K562 (cell line): ENCODE measurements at regions not wholly inside any gene's neighbourhood (a gene's known extent, or its start where the extent isn't known, plus 50 kb on each side); places are given as distances from the start of the nearest gene placed in this dataset.
A peak's percentile ranks its signal among the peaks of the same experiment; 100 is the strongest.

Source experiments
- ATAC-seq: fragments of 200-7000 bp; cut with Tn5 transposase; 3 replicates; pipeline ENCODE4 v1.9.1; 2020; ENCODE audit warnings: moderate library complexity
- BruUV-seq: library from RNA; stranded (reverse); fragments of 400-500 nt; replicated peaks from 2 replicates; lab custom pipeline; 2021; lab: Mats Ljungman, UMichigan
- CTCF ChIA-PET: fragments of 300-600 bp; formaldehyde crosslinking; extraction: SDS; loops from one replicate; lab custom pipeline; 2021; ENCODE audit warnings: low intra/inter-chr PET ratio; lab: Yijun Ruan, JAX
- POLR2A ChIA-PET: fragments of 300-600, 350-650 bp; sonication (Branson Sonifier 250); formaldehyde crosslinking; extraction: SDS; loops from one replicate; lab custom pipeline; 2021; ENCODE audit warnings: antibody characterized with exemption, inconsistent platforms; lab: Yijun Ruan, JAX
- DNase-seq, 4 experiments: peaks; one replicate each; pipeline versions ENCODE4 v3.0.0 to v3.0.0-alpha.2; 2011 to 2018; ENCODE audit warnings: low spot score in 3 of 4, mixed read lengths in 3 of 4; ENCODE audit errors: extremely low read depth in 1 of 4
- FAIRE-seq: peaks from 2 replicates; lab custom pipeline; 2011; peaks lifted over from hg19 to GRCh38; lab: Jason Lieb, UNC
- H2AFZ ChIP-seq: 2 replicates; pipeline ENCODE4 v1.6.0; 2011; ENCODE audit warnings: low read depth, low read length, control low read depth, inconsistent platforms
- H3K27ac ChIP-seq: fragments of 200-600 bp; 3 replicates; pipeline ENCODE4 v1.8.0; 2011; ENCODE audit warnings: low read depth, mild to moderate bottlenecking, control low read depth, inconsistent platforms, low read length, moderate library complexity, mixed read lengths; ENCODE audit errors: extremely low read depth
- H3K27me3 ChIP-seq, 2 experiments: fragments of 300-600 bp in 1 of 2; 2 replicates in 1 of 2; 3 replicates in 1 of 2; pipeline versions ENCODE4 v1.6.0 to v1.8.0; 2011; ENCODE audit warnings: inconsistent platforms in 2 of 2, low read length in 2 of 2, mild to moderate bottlenecking in 1 of 2, mixed read lengths in 1 of 2, moderate library complexity in 1 of 2; ENCODE audit not compliant: control insufficient read depth in 2 of 2, insufficient read depth in 2 of 2
- H3K36me3 ChIP-seq: fragments of 300-600 bp; 3 replicates; pipeline ENCODE4 v1.8.0; 2011; ENCODE audit warnings: mild to moderate bottlenecking, low read length, inconsistent platforms; ENCODE audit not compliant: control insufficient read depth, insufficient read depth
- H3K4me1 ChIP-seq, 2 experiments: fragments of 200-600 bp in 1 of 2; replicated peaks in 1 of 2; 2 replicates in 1 of 2; 3 replicates in 1 of 2; pipeline versions ENCODE4 v1.5.1 to v1.8.0; 2011; ENCODE audit warnings: inconsistent platforms in 2 of 2, low read length in 2 of 2, mild to moderate bottlenecking in 1 of 2, mixed read lengths in 1 of 2, moderate library complexity in 1 of 2; ENCODE audit not compliant: control insufficient read depth in 2 of 2, insufficient read depth in 2 of 2
- H3K4me2 ChIP-seq: 2 replicates; pipeline ENCODE4 v1.6.1; 2011; ENCODE audit warnings: low read length, control low read depth, inconsistent platforms, mixed read lengths; ENCODE audit not compliant: insufficient read depth
- H3K4me3 ChIP-seq: fragments of 200-600 bp; sonication (generic), shearing (Covaris generic); 2 replicates; pipeline ENCODE4 v1.5.1; 2016; ENCODE audit warnings: control low read depth, inconsistent platforms
- H3K79me2 ChIP-seq: fragments of 200-600 bp; 3 replicates; pipeline ENCODE4 v1.8.0; 2011; ENCODE audit warnings: low read length, inconsistent platforms; ENCODE audit not compliant: control insufficient read depth, insufficient read depth
- H3K9ac ChIP-seq, 2 experiments: 2 replicates each; pipeline versions ENCODE4 v1.6.0 to v1.6.1; 2011; ENCODE audit warnings: low read depth in 2 of 2, low read length in 2 of 2, control low read depth in 1 of 2, inconsistent platforms in 1 of 2, mild to moderate bottlenecking in 1 of 2, mixed read lengths in 1 of 2; ENCODE audit not compliant: insufficient read depth in 1 of 2
- H3K9me1 ChIP-seq: one replicate; pipeline ENCODE4 v1.6.0; 2011; ENCODE audit warnings: inconsistent platforms, mild to moderate bottlenecking, low read length, moderate library complexity; ENCODE audit not compliant: control insufficient read depth, insufficient read depth
- H3K9me3 ChIP-seq: replicated peaks from 2 replicates; pipeline ENCODE4 v1.5.1; 2011; ENCODE audit warnings: low read depth, low read length, inconsistent platforms; ENCODE audit not compliant: control insufficient read depth, insufficient read depth
- H4K20me1 ChIP-seq: replicated peaks from 2 replicates; pipeline ENCODE4 v1.6.1; 2011; ENCODE audit warnings: low read length, inconsistent platforms, mixed read lengths; ENCODE audit not compliant: control insufficient read depth, insufficient read depth
- HLTF ChIP-seq: fragments of 450-650 bp; IDR thresholded peaks from 2 replicates; pipeline ENCODE4 v1.6.1; 2016
- MLX ChIP-seq, 2 experiments: fragments of 450-650 bp in 1 of 2; sonication (generic) in 1 of 2; formaldehyde crosslinking; conservative IDR thresholded peaks; 2 replicates each; pipeline versions ENCODE4 v1.4.0 to v1.8.1; 2020 to 2022; ENCODE audit warnings: mild to moderate bottlenecking in 1 of 2, missing genetic modification reagents in 1 of 2
- RBM22 ChIP-seq: fragments of 200-400 bp; formaldehyde crosslinking; IDR thresholded peaks from 2 replicates; pipeline ENCODE4 v1.6.1; 2018; ENCODE audit warnings: low read length, low read depth; ENCODE audit not compliant: poor library complexity, severe bottlenecking
- RFX1 ChIP-seq: fragments of 450-650 bp; IDR thresholded peaks from 2 replicates; pipeline ENCODE4 v1.6.1; 2016; ENCODE audit warnings: mild to moderate bottlenecking, moderate library complexity
- ZNF408 ChIP-seq: fragments of 250-450 bp; sonication (Bioruptor Pico); IDR thresholded peaks from 2 replicates; pipeline ENCODE4 v1.4.0; 2020; ENCODE audit warnings: low read depth, mild to moderate bottlenecking, moderate library complexity
- ZNF639 ChIP-seq, 2 experiments: fragments of 200-800 bp in 1 of 2; sonication (Bioruptor generic) in 1 of 2; sonication (generic) in 1 of 2; formaldehyde crosslinking in 1 of 2; IDR thresholded peaks in 1 of 2; conservative IDR thresholded peaks in 1 of 2; 2 replicates each; pipeline versions ENCODE4 v1.5.0 to v1.6.1; 2016 to 2020; ENCODE audit warnings: missing compliant biosample characterization in 1 of 2, missing genetic modification characterization in 1 of 2, missing genetic modification reagents in 1 of 2
- whole genome bisulfite sequencing: fragments of 100-300 bp; shearing (Covaris generic); methylation state at CpG from one replicate; pipeline ENCODE4 v1.1.6; 2016; ENCODE audit warnings: low coverage, mixed read lengths; ENCODE audit not compliant: insufficient coverage; ENCODE audit errors: missing lambda C conversion rate; 5-methylcytosine and 5-hydroxymethylcytosine counted together
- in situ Hi-C: fragments of 300-500 bp; cut with MboI; formaldehyde crosslinking; loops from 4 replicates; pipeline ENCODE4 v1.15.0; 2018; ENCODE audit warnings: inconsistent platforms, mixed read lengths
- intact Hi-C: fragments of 100-400 bp; cut with micrococcal nuclease; formaldehyde crosslinking; loops from 2 replicates; pipeline ENCODE4 v1.14.2; 2022
- TF ChIP-seq, protein P1 (sequence below): fragments of 450-650 bp; IDR thresholded peaks from 2 replicates; pipeline ENCODE4 v1.6.1; 2016
- TF ChIP-seq, protein P2 (sequence below): sonication (generic); formaldehyde crosslinking; IDR thresholded peaks from 2 replicates; pipeline ENCODE4 v1.5.0; 2020; ENCODE audit warnings: missing genetic modification reagents

DNA sequence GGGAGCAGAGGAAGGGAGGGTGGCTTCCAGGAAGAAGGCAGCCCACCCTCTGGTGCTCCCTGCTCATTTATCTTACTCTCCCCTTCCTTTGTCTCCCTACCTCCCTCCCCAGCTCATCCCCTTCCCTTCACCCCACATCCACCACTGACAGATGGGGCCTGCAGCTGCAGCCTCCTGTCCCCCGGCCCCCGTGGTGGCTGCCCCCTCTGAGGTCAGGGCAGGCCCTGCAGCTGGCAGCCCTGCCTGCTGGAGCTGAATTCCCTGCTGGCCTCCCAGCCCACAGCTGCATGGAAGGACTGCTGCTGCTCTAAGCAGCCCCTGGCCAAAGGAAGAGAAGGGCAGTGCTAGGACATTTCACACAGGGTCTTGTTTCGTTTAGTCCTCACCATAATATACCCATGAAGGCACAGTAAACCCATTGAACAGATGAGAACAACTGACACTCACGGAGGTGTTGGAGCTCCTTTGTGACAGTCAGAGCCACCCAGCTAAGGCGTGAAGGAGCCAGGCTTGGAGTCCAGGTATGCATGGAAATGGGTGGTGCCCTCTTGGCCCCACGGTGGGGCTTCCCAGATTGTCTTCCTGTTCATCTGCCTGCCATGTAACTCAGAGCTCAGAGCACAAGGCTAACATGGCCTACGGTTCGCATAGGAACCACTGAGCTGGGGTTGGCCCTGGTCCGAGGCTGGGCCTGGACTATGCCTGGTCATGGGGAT is 121.7 kb upstream of the PRR20G start (continued):
- no peak for TF ChIP-seq ZNF408
- TF ChIP-seq, all 486 proteins: peak for 0

DNA sequence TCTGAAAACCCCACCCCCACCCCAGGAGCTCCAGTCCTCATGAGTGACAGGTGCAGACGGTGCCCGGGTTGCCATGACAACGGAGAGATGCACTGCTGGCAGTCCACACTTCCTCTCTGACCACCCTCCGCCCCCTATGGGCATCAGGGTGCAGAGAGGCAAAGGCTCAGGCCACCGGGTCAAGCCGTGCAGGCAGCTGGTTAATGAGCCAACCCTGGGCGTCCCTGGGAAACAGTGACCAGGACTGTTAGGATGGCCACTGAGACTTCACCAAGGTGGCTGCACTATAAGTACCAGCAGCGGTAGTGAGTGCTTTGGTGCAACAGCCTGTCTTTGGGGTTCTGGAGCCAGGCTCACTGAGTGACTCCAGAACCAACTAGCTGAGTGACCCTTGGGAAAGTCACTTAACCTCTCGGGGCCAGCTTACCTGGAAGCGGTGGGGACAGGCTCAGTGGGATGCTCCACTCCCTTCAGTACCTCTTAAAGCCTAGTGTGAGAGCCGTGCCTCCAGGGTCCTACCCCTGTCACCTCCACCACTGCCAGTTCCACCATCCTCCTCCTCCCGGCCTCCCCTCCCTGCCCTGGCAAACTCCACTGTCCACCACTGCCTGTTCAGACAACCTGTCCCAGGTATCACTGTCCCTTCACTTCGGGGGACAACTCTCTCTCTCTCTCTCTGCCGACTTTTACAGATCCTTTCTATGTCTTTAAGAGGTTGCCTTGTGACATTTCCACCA is 121.0 kb upstream of the PRR20G start:
- ATAC-seq: no peak
- FAIRE-seq: no peak
- CTCF ChIA-PET: no interaction called here
- WGBS: 6% methylated on average over 7 of the region's 14 CpGs
- no TSS peak for BruUV-seq
- Histone ChIP-seq H3K4me1 (peaks cover 4 to 5% of the 10 kb centered on the region in 2 experiments; a peak in 3 of 5 replicates), H3K4me3 (no peak overlapping the region), H3K79me2 (no peaks in the 10 kb centered on the region), H3K4me2 (no peak overlapping the region), H3K9ac (no peak overlapping the region), H3K9me1 (no peaks in the 10 kb centered on the region), H2AFZ (no peak overlapping the region), H3K9me3 (no peaks in the 10 kb centered on the region), H4K20me1 (peaks cover 6% of the 10 kb centered on the region; the same call in 1 of the 2 replicates), H3K36me3 (no peaks in the 10 kb centered on the region), H3K27me3 (peaks cover 0 to 28% of the 10 kb centered on the region in 2 experiments; a peak in 2 of 5 replicates), H3K27ac (no peak overlapping the region)
- POLR2A ChIA-PET: interaction anchor here (0.6 kb wide), 1 partner anchor 132 kb away, joined by 3 read pairs; no protein-coding TSS in a partner anchor
- intact Hi-C loops: no loop called here
- TF ChIP-seq ZNF639 (CRISPR knock-in tag; conservative IDR thresholded peaks at IDR 0.05 in 1 of 2, IDR thresholded peaks at IDR 0.05 in 1 of 2): no peak
- TF ChIP-seq RBM22: no peak
- TF ChIP-seq, protein P1, sequence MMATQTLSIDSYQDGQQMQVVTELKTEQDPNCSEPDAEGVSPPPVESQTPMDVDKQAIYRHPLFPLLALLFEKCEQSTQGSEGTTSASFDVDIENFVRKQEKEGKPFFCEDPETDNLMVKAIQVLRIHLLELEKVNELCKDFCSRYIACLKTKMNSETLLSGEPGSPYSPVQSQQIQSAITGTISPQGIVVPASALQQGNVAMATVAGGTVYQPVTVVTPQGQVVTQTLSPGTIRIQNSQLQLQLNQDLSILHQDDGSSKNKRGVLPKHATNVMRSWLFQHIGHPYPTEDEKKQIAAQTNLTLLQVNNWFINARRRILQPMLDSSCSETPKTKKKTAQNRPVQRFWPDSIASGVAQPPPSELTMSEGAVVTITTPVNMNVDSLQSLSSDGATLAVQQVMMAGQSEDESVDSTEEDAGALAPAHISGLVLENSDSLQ: peak; percentile 40; the same call in 1 of the 2 replicates
- peak; percentile 79 for TF ChIP-seq RFX1
- TF ChIP-seq, protein P2, sequence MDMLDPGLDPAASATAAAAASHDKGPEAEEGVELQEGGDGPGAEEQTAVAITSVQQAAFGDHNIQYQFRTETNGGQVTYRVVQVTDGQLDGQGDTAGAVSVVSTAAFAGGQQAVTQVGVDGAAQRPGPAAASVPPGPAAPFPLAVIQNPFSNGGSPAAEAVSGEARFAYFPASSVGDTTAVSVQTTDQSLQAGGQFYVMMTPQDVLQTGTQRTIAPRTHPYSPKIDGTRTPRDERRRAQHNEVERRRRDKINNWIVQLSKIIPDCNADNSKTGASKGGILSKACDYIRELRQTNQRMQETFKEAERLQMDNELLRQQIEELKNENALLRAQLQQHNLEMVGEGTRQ (CRISPR knock-in tag): no peak
- no peak for TF ChIP-seq HLTF
- TF ChIP-seq MLX (CRISPR knock-in tag; conservative IDR thresholded peaks at IDR 0.05): no peak
- DNase-seq: no peak
- in situ Hi-C loops: no loop called here
